DMS153 (cell line): ENCODE measurements at regions not wholly inside any gene's neighbourhood (a gene's known extent, or its start where the extent isn't known, plus 50 kb on each side); places are given as distances from the start of the nearest gene placed in this dataset.
"Not testable (repeated sequence)": the region's sequence is repeated elsewhere in the genome, so short reads cannot be mapped to it uniquely, and the experiment has no call there.

ENCODE experiments used
- DNase-seq: peaks from one replicate; lab custom pipeline; 2025; lab: John Stamatoyannopoulos, UW

GRCh38 chr22:48486558-48486957 lies 1341.1 kb downstream of the BRD1 start:
- DNase-seq = no peak

- no peak for DNase-seq
These were observed 1341.5 kb downstream of the BRD1 start for GRCh38 chr22:48486134-48486532.

- DNase-seq = no peak
These were observed 1342.2 kb downstream of the BRD1 start for GRCh38 chr22:48485149-48486133.

GRCh38 chr22:48483764-48484528 lies 1343.7 kb downstream of the BRD1 start:
- no peak for DNase-seq

GRCh38 chr22:48482771-48483170 lies 1344.9 kb downstream of the BRD1 start:
- DNase-seq = no peak

GRCh38 chr22:48482198-48482597 lies 1345.5 kb downstream of the BRD1 start:
- DNase-seq = not testable (repeated sequence)

GRCh38 chr22:48481748-48482147 lies 1345.9 kb downstream of the BRD1 start:
- DNase-seq = no peak

- no peak for DNase-seq
These were observed 1349.0 kb downstream of the BRD1 start for GRCh38 chr22:48478529-48479265.

GRCh38 chr22:48478124-48478523 lies 1349.5 kb downstream of the BRD1 start:
- no peak for DNase-seq

- DNase-seq = no peak
These were observed 1350.5 kb downstream of the BRD1 start for GRCh38 chr22:48477031-48477721.

GRCh38 chr22:48476577-48476976 lies 1351.1 kb downstream of the BRD1 start:
- DNase-seq = no peak

- DNase-seq = no peak
These were observed 1351.9 kb downstream of the BRD1 start for GRCh38 chr22:48475661-48476345.

- DNase-seq = no peak
These were observed 1352.8 kb downstream of the BRD1 start for GRCh38 chr22:48474881-48475280.

- DNase-seq = no peak
These were observed 1354.5 kb downstream of the BRD1 start for GRCh38 chr22:48473202-48473601.

GRCh38 chr22:48464246-48464645 lies 1363.4 kb downstream of the BRD1 start:
- no peak for DNase-seq

GRCh38 chr22:48459859-48460823 lies 1367.5 kb downstream of the BRD1 start:
- no peak for DNase-seq

- DNase-seq = no peak
These were observed 1368.4 kb downstream of the BRD1 start for GRCh38 chr22:48459259-48459658.

- DNase-seq = no peak
These were observed 1371.2 kb downstream of the BRD1 start for GRCh38 chr22:48456449-48456848.

- DNase-seq = no peak
These were observed 1373.8 kb downstream of the BRD1 start for GRCh38 chr22:48453751-48454485.
